ENCODE measurements at regions not wholly inside any gene's neighbourhood (a gene's known extent, or its start where the extent isn't known, plus 50 kb on each side); places are given as distances from the start of the nearest gene placed in this dataset.
"Not testable (repeated sequence)": the region's sequence is repeated elsewhere in the genome, so short reads cannot be mapped to it uniquely, and the experiment has no call there.

DNA sequence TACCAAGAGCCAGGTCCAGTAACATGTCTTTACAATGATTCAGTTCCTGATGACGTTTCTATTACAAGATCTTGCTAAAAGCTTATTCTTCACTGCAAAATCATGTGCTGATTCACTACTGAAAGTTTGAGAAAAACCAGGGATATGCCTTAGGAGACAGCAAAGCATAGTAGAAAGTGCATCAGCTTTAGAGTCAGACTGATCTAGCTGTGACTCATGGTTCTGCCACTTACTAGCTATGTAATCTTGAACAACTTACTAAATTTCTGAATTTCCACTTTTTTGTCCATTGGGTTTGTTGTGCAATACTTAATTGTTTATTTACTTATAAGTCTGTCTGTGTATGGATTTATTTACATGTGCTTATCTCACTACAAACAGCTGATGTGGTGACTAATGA is 198.5 kb upstream of the RSPO3 start:
- DNase-seq = no peak

DNA sequence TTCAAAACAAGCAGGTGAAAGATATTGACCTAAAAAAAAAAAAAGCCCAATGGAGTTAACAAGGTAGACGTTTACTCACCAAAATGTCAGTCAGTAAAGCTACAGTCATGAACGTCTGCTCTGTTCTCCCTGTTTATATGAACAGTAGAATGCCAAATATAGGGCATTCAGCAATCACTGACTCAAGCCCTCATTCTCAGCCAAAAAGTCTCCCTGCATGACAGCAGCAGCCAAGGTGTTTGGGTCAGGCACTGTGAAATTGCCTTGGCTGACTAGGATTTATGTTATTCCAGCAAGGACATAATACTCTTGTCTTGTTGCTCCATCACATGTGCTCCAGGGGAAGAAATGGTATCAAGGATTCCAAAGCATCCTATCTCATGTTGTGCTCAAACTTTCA is 194.7 kb upstream of the RSPO3 start:
- DNase-seq = no peak

DNA sequence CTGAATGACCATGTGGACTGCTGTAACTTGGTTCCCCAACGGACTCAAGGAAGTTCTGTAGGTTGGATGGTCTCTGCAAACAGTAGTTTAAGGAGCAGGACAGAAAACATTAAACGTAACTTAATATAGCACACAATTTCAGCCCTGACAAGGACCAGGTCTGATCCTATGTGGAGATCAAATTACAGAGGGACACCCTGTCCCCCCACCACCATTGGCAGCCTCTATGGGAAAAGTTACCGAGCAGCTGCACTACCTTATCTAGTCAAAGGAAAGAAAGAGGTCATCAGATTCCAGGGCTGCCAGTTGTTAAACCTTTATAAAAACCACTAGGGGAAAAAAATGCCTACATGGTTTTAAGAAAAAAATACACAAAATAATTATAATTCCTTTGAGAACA is 191.5 kb upstream of the RSPO3 start:
- no peak for DNase-seq

DNA sequence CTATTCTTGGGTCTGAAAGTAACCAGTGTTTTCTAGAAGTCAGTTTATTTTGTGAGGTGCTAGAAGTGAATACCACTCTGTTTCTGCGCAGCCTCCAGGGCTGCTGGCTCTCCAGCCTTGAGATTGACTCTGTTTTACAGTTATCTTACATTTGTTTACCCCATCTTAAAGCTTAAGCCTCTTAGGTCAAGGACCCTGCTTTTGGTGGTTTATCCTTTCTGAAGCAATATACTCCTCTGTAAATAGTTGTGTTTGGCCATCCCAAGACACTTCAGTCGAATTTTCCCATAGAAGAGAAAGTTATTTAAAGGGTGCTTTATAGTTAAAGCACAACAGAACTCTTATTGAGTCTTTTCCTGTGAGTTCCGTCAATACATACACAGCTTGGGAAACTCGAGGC is 190.6 kb upstream of the RSPO3 start:
- DNase-seq = no peak

GRCh38 chr6:126937426-126937825 is 181.0 kb upstream of the RSPO3 start:
- no peak for DNase-seq

- no peak for DNase-seq
Observed at GRCh38 chr6:126939784-126940183, 178.7 kb upstream of the RSPO3 start.

GRCh38 chr6:126941751-126942150 is 176.7 kb upstream of the RSPO3 start:
- no peak for DNase-seq

- no peak for DNase-seq
Observed at GRCh38 chr6:126944512-126944911, 174.0 kb upstream of the RSPO3 start.

DNA sequence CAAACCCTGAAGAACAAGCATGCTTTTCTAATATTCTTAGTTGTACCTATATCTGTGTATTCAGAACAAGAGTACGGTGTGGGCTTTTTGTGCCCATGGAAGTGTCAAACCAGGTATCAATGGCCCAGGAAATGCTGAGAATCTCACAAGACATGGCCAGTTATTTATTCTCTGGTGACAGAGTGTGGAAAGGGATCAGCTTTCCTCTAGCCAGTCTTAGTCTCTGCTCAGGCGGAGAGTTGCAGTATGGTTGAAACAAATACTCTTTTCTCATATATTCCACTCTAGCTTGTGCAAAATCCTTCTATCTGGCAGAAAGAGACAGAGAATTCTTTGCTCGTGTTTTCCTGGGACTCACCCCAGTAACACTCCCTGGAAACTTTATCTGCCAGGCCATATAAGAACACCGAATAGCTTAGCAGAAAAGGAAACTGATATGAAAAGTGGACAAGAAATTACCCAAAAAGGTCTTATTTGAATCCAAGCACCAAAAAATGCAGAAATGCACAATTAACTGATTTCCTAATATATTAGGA is 173.3 kb upstream of the RSPO3 start:
- no peak for DNase-seq

DNA sequence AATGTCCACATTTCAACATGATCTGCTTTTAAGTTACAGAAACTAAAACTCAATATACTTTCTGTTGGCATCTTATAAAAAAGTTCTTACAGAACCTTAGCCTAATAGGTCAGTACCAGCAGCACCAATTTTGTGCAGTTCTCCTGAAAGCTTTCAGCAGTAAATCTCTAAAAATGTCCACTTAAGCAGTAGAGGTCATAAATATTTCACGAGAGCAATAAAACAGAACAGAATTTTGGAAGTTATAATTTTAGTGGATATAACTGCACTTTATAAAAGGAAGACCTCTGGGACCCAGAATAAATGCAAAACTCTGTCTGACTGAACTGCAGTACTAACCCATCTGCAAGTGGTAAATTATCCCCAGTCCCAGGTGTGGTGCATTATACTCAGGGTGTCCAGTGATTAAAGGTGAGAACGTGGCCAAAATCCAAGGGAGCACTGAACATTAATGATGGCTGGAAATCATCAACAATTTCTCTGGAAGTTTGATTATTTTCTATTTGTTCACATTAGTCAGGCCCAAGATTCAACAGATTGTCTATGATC is 172.6 kb upstream of the RSPO3 start:
- DNase-seq = no peak

GRCh38 chr6:126947070-126947469 is 171.4 kb upstream of the RSPO3 start:
- DNase-seq = no peak

GRCh38 chr6:126949786-126950185 is 168.7 kb upstream of the RSPO3 start:
- no peak for DNase-seq

- DNase-seq = no peak
Observed at GRCh38 chr6:126955621-126956020, 162.8 kb upstream of the RSPO3 start.

- no peak for DNase-seq
Observed at GRCh38 chr6:126957721-126958120, 160.8 kb upstream of the RSPO3 start.

GRCh38 chr6:126959765-126960164 is 158.7 kb upstream of the RSPO3 start:
- no peak for DNase-seq

DNA sequence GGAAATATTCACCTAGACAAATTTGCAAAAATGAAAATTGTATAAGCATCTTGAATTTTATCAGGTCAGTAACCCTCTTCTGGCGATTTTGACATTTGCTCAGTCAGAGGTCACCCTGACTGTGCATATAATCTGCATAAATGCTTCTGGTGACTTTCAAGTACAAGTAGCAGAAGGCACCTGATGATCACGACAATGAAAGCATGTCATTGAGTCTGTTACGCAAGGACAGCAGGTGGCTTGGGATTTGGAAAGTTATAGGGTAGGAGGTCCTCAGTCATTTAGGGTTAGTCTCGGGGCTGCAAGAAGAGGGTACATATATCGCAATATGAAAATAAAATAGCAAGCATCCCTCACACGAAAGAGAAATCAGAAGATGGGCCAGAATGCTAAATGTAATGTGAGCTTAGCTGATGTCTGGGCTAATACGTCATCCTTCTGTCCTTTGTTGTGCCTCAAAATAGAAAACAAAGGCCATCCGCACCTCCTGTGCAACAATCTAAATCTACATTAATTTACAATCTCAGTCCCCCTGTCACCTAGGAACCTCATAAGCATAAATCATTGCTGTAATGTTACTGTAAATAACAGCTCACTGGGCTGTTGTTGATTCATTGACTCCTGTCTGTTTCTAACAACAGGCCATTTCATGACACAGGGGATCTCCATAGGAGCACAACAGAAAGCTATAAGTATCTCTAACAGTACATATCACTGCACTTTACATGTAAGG is 155.2 kb upstream of the RSPO3 start:
- DNase-seq = no peak

GRCh38 chr6:126967296-126968005 is 151.0 kb upstream of the RSPO3 start:
- no peak for DNase-seq

- DNase-seq = no peak
Observed at GRCh38 chr6:126976253-126976797, 142.1 kb upstream of the RSPO3 start.

DNA sequence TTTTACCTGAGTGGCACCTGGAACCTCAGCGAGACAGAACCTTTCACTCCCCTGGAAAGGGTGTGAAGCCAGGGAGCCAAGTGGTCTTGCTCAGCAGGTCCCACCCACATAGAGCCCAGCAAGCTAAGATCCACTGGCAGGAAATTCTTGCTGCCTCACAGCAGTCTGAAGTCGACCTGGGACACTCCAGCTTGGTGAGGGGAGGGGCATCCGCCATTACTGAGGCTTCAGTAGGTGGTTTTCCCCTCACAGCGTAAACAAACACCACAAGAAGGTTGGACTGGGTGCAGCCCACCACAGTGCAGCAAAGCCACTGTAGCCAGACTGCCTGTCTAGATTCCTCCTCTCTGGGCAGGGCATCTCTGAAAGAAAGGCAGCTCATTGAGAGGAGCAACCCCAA is 134.7 kb upstream of the RSPO3 start:
- DNase-seq = no peak

DNA sequence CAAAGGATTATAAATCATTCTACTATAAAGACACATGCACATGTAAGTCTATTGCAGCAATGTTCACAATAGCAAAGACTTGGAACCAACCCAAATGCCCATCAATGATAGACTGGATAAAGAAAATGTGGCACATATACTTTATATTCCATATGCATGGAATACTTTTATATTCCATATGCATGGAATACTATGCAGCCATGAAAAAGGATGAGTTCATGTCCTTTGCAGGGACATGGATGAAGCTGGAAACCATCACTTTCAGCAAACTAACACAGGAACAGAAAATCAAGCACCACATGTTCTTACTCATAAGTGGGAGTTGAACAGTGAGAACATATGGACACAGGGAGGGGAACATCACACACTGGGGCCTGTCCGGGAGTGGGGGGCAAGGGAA is 130.3 kb upstream of the RSPO3 start:
- not testable (repeated sequence) for DNase-seq

- no peak for DNase-seq
Observed at GRCh38 chr6:127000631-127001030, 117.8 kb upstream of the RSPO3 start.

GRCh38 chr6:127013865-127014264 is 104.6 kb upstream of the RSPO3 start:
- no peak for DNase-seq

GRCh38 chr6:127015858-127016257 is 102.6 kb upstream of the RSPO3 start:
- no peak for DNase-seq

GRCh38 chr6:127019828-127020227 is 98.6 kb upstream of the RSPO3 start:
- no peak for DNase-seq

Measured in NCI-H526 treated with DMSO at 0.1 percent for 48 hours (cell line).